GDM1 (cell line): ENCODE measurements at regions not wholly inside any gene's neighbourhood (a gene's known extent, or its start where the extent isn't known, plus 50 kb on each side); places are given as distances from the start of the nearest gene placed in this dataset.
"Not testable (repeated sequence)": the region's sequence is repeated elsewhere in the genome, so short reads cannot be mapped to it uniquely, and the experiment has no call there.

Experiments used
- DNase-seq: peaks from one replicate; lab custom pipeline; 2025; lab: John Stamatoyannopoulos, UW

- DNase-seq = no peak
Measured at GRCh38 chr5:125416055-125416454, 669.6 kb upstream of the ZNF608 start.

- no peak for DNase-seq
Measured at GRCh38 chr5:125421006-125421405, 674.6 kb upstream of the ZNF608 start.

- DNase-seq = no peak
Measured at GRCh38 chr5:125422342-125422741, 675.9 kb upstream of the ZNF608 start.

GRCh38 chr5:125424402-125425141 is 678.1 kb upstream of the ZNF608 start:
- no peak for DNase-seq

GRCh38 chr5:125429498-125429897 is 683.1 kb upstream of the ZNF608 start:
- DNase-seq = no peak

- no peak for DNase-seq
Measured at GRCh38 chr5:125433457-125433856, 687.0 kb upstream of the ZNF608 start.

- no peak for DNase-seq
Measured at GRCh38 chr5:125439243-125439642, 692.8 kb upstream of the ZNF608 start.

GRCh38 chr5:125440905-125441304 is 694.5 kb upstream of the ZNF608 start:
- DNase-seq = no peak

GRCh38 chr5:125446986-125447385 is 700.5 kb upstream of the ZNF608 start:
- DNase-seq = no peak

- DNase-seq = no peak
Measured at GRCh38 chr5:125450771-125451170, 704.3 kb upstream of the ZNF608 start.

- DNase-seq = no peak
Measured at GRCh38 chr5:125451622-125452021, 705.2 kb upstream of the ZNF608 start.

GRCh38 chr5:125452991-125453390 is 706.6 kb upstream of the ZNF608 start:
- DNase-seq = no peak

GRCh38 chr5:125455041-125455440 is 708.6 kb upstream of the ZNF608 start:
- DNase-seq = no peak

- DNase-seq = not testable (repeated sequence)
Measured at GRCh38 chr5:125456005-125456404, 709.6 kb upstream of the ZNF608 start.

- DNase-seq = no peak
Measured at GRCh38 chr5:125457617-125458016, 711.2 kb upstream of the ZNF608 start.

GRCh38 chr5:125458949-125459348 is 712.5 kb upstream of the ZNF608 start:
- DNase-seq = not testable (repeated sequence)

- DNase-seq = no peak
Measured at GRCh38 chr5:125461641-125462072, 715.2 kb upstream of the ZNF608 start.

GRCh38 chr5:125463466-125464092 is 717.1 kb upstream of the ZNF608 start:
- no peak for DNase-seq

- DNase-seq = no peak
Measured at GRCh38 chr5:125464847-125465432, 718.5 kb upstream of the ZNF608 start.

- no peak for DNase-seq
Measured at GRCh38 chr5:125465703-125466102, 719.3 kb upstream of the ZNF608 start.

- DNase-seq = no peak
Measured at GRCh38 chr5:125467222-125467621, 720.8 kb upstream of the ZNF608 start.

- no peak for DNase-seq
Measured at GRCh38 chr5:125470280-125470902, 724.0 kb upstream of the ZNF608 start.
